NOMO-1 (cell line): ENCODE measurements at regions not wholly inside any gene's neighbourhood (a gene's known extent, or its start where the extent isn't known, plus 50 kb on each side); places are given as distances from the start of the nearest gene placed in this dataset.

Source experiments
- DNase-seq, 2 experiments: peaks; one replicate each; lab custom pipeline; 2025; ENCODE audit not compliant: unreplicated experiment in 2 of 2; lab: John Stamatoyannopoulos, UW

- DNase-seq = no peak
Measured at GRCh38 chr13:78341032-78341431, 262.3 kb downstream of the POU4F1 start.

GRCh38 chr13:78339927-78340326 is 263.4 kb downstream of the POU4F1 start:
- DNase-seq = no peak

- DNase-seq = no peak
Measured at GRCh38 chr13:78334059-78334458, 269.3 kb downstream of the POU4F1 start.

GRCh38 chr13:78326633-78327032 is 276.7 kb downstream of the POU4F1 start:
- peak in 1 of 2 experiments; percentile 9 for DNase-seq

- DNase-seq = no peak
Measured at GRCh38 chr13:78325585-78325984, 277.8 kb downstream of the POU4F1 start.

GRCh38 chr13:78323848-78324247 is 279.5 kb downstream of the POU4F1 start:
- no peak for DNase-seq

- no peak for DNase-seq
Measured at GRCh38 chr13:78323040-78323439, 280.3 kb downstream of the POU4F1 start.

- DNase-seq = no peak
Measured at GRCh38 chr13:78319101-78319627, 284.2 kb downstream of the POU4F1 start.

- no peak for DNase-seq
Measured at GRCh38 chr13:78317030-78317429, 286.3 kb downstream of the POU4F1 start.

- no peak for DNase-seq
Measured at GRCh38 chr13:78309497-78310180, 293.7 kb downstream of the POU4F1 start.

GRCh38 chr13:78306519-78307206 is 296.7 kb downstream of the POU4F1 start:
- no peak for DNase-seq

- DNase-seq = no peak
Measured at GRCh38 chr13:78305171-78305570, 298.2 kb downstream of the POU4F1 start.

- DNase-seq = no peak
Measured at GRCh38 chr13:78299832-78300623, 303.3 kb downstream of the POU4F1 start.

GRCh38 chr13:78298657-78299056 is 304.7 kb downstream of the POU4F1 start:
- DNase-seq = peak in 1 of 2 experiments; percentile 25

GRCh38 chr13:78286748-78287147 is 316.6 kb downstream of the POU4F1 start:
- DNase-seq = no peak

GRCh38 chr13:78265098-78265497 is 338.3 kb downstream of the POU4F1 start:
- no peak for DNase-seq

- DNase-seq = no peak
Measured at GRCh38 chr13:78258304-78258703, 339.7 kb upstream of the EDNRB start.

GRCh38 chr13:78256484-78256883 is 337.9 kb upstream of the EDNRB start:
- no peak for DNase-seq

- DNase-seq = no peak
Measured at GRCh38 chr13:78254113-78254512, 335.5 kb upstream of the EDNRB start.

GRCh38 chr13:78247362-78247761 is 328.7 kb upstream of the EDNRB start:
- no peak for DNase-seq

- peak; percentile 28 to 64 for DNase-seq
Measured at GRCh38 chr13:78241278-78241919, 322.8 kb upstream of the EDNRB start.
